ENCODE measurements at regions not wholly inside any gene's neighbourhood (a gene's known extent, or its start where the extent isn't known, plus 50 kb on each side); places are given as distances from the start of the nearest gene placed in this dataset.
A peak's percentile ranks its signal among the peaks of the same experiment; 100 is the strongest.

- Mint-ChIP-seq H3K4me1 (ENCODE audit: unreplicated experiment) (no peaks in the 10 kb centered on the region), H3K27me3 (no peaks in the 10 kb centered on the region), H3K27ac (no peak overlapping the region), H3K36me3 (no peaks in the 10 kb centered on the region), H3K9me3 (no peaks in the 10 kb centered on the region), H3K4me3 (no peak overlapping the region)
- peak; percentile 76 for TF ChIP-seq CTCF (conservative IDR thresholded peaks at IDR 0.05)
- no peak for DNase-seq (ENCODE audit: extremely low spot score, unreplicated experiment)
Measured at GRCh38 chr12:77724367-77724957, 106.2 kb upstream of the NAV3 start.

- Mint-ChIP-seq H3K27ac (no peak overlapping the region), H3K4me1 (ENCODE audit: unreplicated experiment) (no peaks in the 10 kb centered on the region), H3K27me3 (no peaks in the 10 kb centered on the region), H3K9me3 (no peaks in the 10 kb centered on the region), H3K36me3 (no peaks in the 10 kb centered on the region), H3K4me3 (no peak overlapping the region)
- DNase-seq (ENCODE audit: extremely low spot score, unreplicated experiment) = no peak
- TF ChIP-seq CTCF (conservative IDR thresholded peaks at IDR 0.05) = no peak
Measured at GRCh38 chr12:77723308-77723707, 107.4 kb upstream of the NAV3 start.

GRCh38 chr12:77722536-77722935, 108.2 kb upstream of the NAV3 start:
- H3K4me3 Mint-ChIP-seq = no peak overlapping the region
- H3K27ac Mint-ChIP-seq = no peak overlapping the region
- no peaks in the 10 kb centered on the region for H3K4me1 Mint-ChIP-seq (ENCODE audit: unreplicated experiment)
- no peak for TF ChIP-seq CTCF (conservative IDR thresholded peaks at IDR 0.05)
- no peaks in the 10 kb centered on the region for H3K36me3 Mint-ChIP-seq
- H3K27me3 Mint-ChIP-seq = no peaks in the 10 kb centered on the region
- H3K9me3 Mint-ChIP-seq = no peaks in the 10 kb centered on the region
- DNase-seq (ENCODE audit: extremely low spot score, unreplicated experiment) = no peak

GRCh38 chr12:77720258-77720657, 110.4 kb upstream of the NAV3 start:
- DNase-seq (ENCODE audit: extremely low spot score, unreplicated experiment) = no peak
- H3K36me3 Mint-ChIP-seq = no peaks in the 10 kb centered on the region
- H3K27ac Mint-ChIP-seq = no peak overlapping the region
- no peak overlapping the region for H3K4me3 Mint-ChIP-seq
- H3K9me3 Mint-ChIP-seq = no peaks in the 10 kb centered on the region
- peak; percentile 48 for TF ChIP-seq CTCF (conservative IDR thresholded peaks at IDR 0.05)
- no peaks in the 10 kb centered on the region for H3K4me1 Mint-ChIP-seq (ENCODE audit: unreplicated experiment)
- no peaks in the 10 kb centered on the region for H3K27me3 Mint-ChIP-seq

GRCh38 chr12:77710209-77710608, 120.5 kb upstream of the NAV3 start:
- peaks cover 3% of the 10 kb centered on the region for H3K9me3 Mint-ChIP-seq
- H3K27me3 Mint-ChIP-seq = no peaks in the 10 kb centered on the region
- no peaks in the 10 kb centered on the region for H3K36me3 Mint-ChIP-seq
- no peak overlapping the region for H3K27ac Mint-ChIP-seq
- no peak overlapping the region for H3K4me3 Mint-ChIP-seq
- no peaks in the 10 kb centered on the region for H3K4me1 Mint-ChIP-seq (ENCODE audit: unreplicated experiment)
- no peak for TF ChIP-seq CTCF (conservative IDR thresholded peaks at IDR 0.05)
- no peak for DNase-seq (ENCODE audit: extremely low spot score, unreplicated experiment)

GRCh38 chr12:77697126-77697525, 133.6 kb upstream of the NAV3 start:
- no peaks in the 10 kb centered on the region for H3K4me1 Mint-ChIP-seq (ENCODE audit: unreplicated experiment)
- H3K27me3 Mint-ChIP-seq = no peaks in the 10 kb centered on the region

More at GRCh38 chr12:77697126-77697525, 133.6 kb upstream of the NAV3 start:
- TF ChIP-seq CTCF (conservative IDR thresholded peaks at IDR 0.05) = no peak
- Mint-ChIP-seq H3K36me3 (no peaks in the 10 kb centered on the region), H3K27ac (no peak overlapping the region), H3K9me3 (no peaks in the 10 kb centered on the region), H3K4me3 (no peak overlapping the region)
- no peak for DNase-seq (ENCODE audit: extremely low spot score, unreplicated experiment)
